NCI-H1048 (cell line): ENCODE measurements at regions not wholly inside any gene's neighbourhood (a gene's known extent, or its start where the extent isn't known, plus 50 kb on each side); places are given as distances from the start of the nearest gene placed in this dataset.
"Not testable (repeated sequence)": the region's sequence is repeated elsewhere in the genome, so short reads cannot be mapped to it uniquely, and the experiment has no call there.

Experiments
- DNase-seq: peaks from one replicate; lab custom pipeline; 2025; lab: John Stamatoyannopoulos, UW

GRCh38 chr5:30368064-30368463 is 825.4 kb upstream of the CDH6 start:
- DNase-seq = no peak

- DNase-seq = not testable (repeated sequence)
Observed at GRCh38 chr5:30365031-30365430, 828.5 kb upstream of the CDH6 start.

- DNase-seq = no peak
Observed at GRCh38 chr5:30357371-30357770, 836.1 kb upstream of the CDH6 start.

GRCh38 chr5:30355675-30356074 is 837.8 kb upstream of the CDH6 start:
- DNase-seq = no peak

GRCh38 chr5:30347858-30348257 is 845.6 kb upstream of the CDH6 start:
- no peak for DNase-seq

GRCh38 chr5:30345539-30346345 is 847.7 kb upstream of the CDH6 start:
- not testable (repeated sequence) for DNase-seq

- peak; percentile 11 for DNase-seq
Observed at GRCh38 chr5:30343707-30344106, 849.8 kb upstream of the CDH6 start.

- DNase-seq = no peak
Observed at GRCh38 chr5:30341466-30341865, 852.0 kb upstream of the CDH6 start.

GRCh38 chr5:30337084-30337573 is 856.4 kb upstream of the CDH6 start:
- DNase-seq = no peak

- DNase-seq = no peak
Observed at GRCh38 chr5:30331534-30331933, 862.0 kb upstream of the CDH6 start.

- DNase-seq = no peak
Observed at GRCh38 chr5:30325795-30326194, 867.7 kb upstream of the CDH6 start.

- no peak for DNase-seq
Observed at GRCh38 chr5:30324083-30324482, 869.4 kb upstream of the CDH6 start.

- no peak for DNase-seq
Observed at GRCh38 chr5:30287890-30288289, 905.6 kb upstream of the CDH6 start.

- no peak for DNase-seq
Observed at GRCh38 chr5:30279237-30279636, 914.2 kb upstream of the CDH6 start.

- no peak for DNase-seq
Observed at GRCh38 chr5:30267026-30267425, 926.5 kb upstream of the CDH6 start.

- no peak for DNase-seq
Observed at GRCh38 chr5:30239331-30240022, 954.0 kb upstream of the CDH6 start.

GRCh38 chr5:30237189-30237588 is 956.3 kb upstream of the CDH6 start:
- DNase-seq = no peak

- no peak for DNase-seq
Observed at GRCh38 chr5:30209755-30210154, 983.7 kb upstream of the CDH6 start.

GRCh38 chr5:30197662-30198061 is 995.8 kb upstream of the CDH6 start:
- no peak for DNase-seq

GRCh38 chr5:30195036-30195435 is 998.5 kb upstream of the CDH6 start:
- DNase-seq = no peak

- DNase-seq = no peak
Observed at GRCh38 chr5:30194595-30194994, 998.9 kb upstream of the CDH6 start.

GRCh38 chr5:30183795-30184194 is 1009.7 kb upstream of the CDH6 start:
- DNase-seq = no peak

GRCh38 chr5:30156156-30156555 is 1037.3 kb upstream of the CDH6 start:
- no peak for DNase-seq
